H1 (cell line): ENCODE measurements at regions not wholly inside any gene's neighbourhood (a gene's known extent, or its start where the extent isn't known, plus 50 kb on each side); places are given as distances from the start of the nearest gene placed in this dataset.

Experiments used
- CTCF ChIA-PET: fragments of 300-600 bp; sonication (Branson Sonifier 250); formaldehyde crosslinking; loops from one replicate; lab custom pipeline; 2021; ENCODE audit not compliant: partially characterized antibody; lab: Charles Lee
- POLR2A ChIA-PET: fragments of 300-600 bp; sonication (Branson Sonifier 250); formaldehyde crosslinking; loops from one replicate; lab custom pipeline; 2021; ENCODE audit warnings: inconsistent platforms; ENCODE audit not compliant: partially characterized antibody; lab: Charles Lee
- DNase-seq, 2 experiments: peaks; one replicate each; pipeline versions ENCODE4 v3.0.0 to v3.0.0-alpha.2; 2010 to 2022; ENCODE audit warnings: low spot score in 2 of 2, low read depth in 1 of 2, mixed read lengths in 1 of 2
- FAIRE-seq: peaks from 2 replicates; lab custom pipeline; 2011; peaks lifted over from hg19 to GRCh38; lab: Jason Lieb, UNC
- H2AFZ ChIP-seq: 2 replicates; pipeline ENCODE4 v1.8.1; 2012; ENCODE audit warnings: low read length, inconsistent platforms
- H2AK5ac ChIP-seq: 2 replicates; pipeline ENCODE4 v1.6.1; 2013; ENCODE audit warnings: low read depth, low read length
- H2BK120ac ChIP-seq: replicated peaks from 2 replicates; pipeline ENCODE3; 2013; ENCODE audit warnings: low read depth, low read length, inconsistent platforms
- H2BK12ac ChIP-seq: 2 replicates; pipeline ENCODE4 v1.6.1; 2013; ENCODE audit warnings: low read depth, low read length
- H2BK15ac ChIP-seq: 2 replicates; pipeline ENCODE4 v1.6.1; 2013; ENCODE audit warnings: low read length
- H2BK20ac ChIP-seq: 2 replicates; pipeline ENCODE4 v1.6.1; 2013; ENCODE audit warnings: low read length
- H2BK5ac ChIP-seq: 2 replicates; pipeline ENCODE4 v1.6.1; 2013; ENCODE audit warnings: low read depth, low read length
- H3K14ac ChIP-seq: 2 replicates; pipeline ENCODE4 v1.6.1; 2013; ENCODE audit warnings: inconsistent platforms; ENCODE audit not compliant: insufficient read length
- H3K18ac ChIP-seq: 2 replicates; pipeline ENCODE4 v1.6.1; 2013; ENCODE audit warnings: low read length; ENCODE audit errors: extremely low read depth
- H3K23ac ChIP-seq: 2 replicates; pipeline ENCODE4 v1.6.1; 2013; ENCODE audit warnings: inconsistent platforms; ENCODE audit not compliant: insufficient read length
- H3K23me2 ChIP-seq: 2 replicates; pipeline ENCODE4 v1.6.1; 2013; ENCODE audit warnings: low read depth, low read length
- H3K27ac ChIP-seq: 2 replicates; pipeline ENCODE4 v1.6.1; 2011; ENCODE audit warnings: low read depth, low read length, inconsistent platforms
- H3K27me3 ChIP-seq, 4 experiments: replicated peaks in 1 of 4; 1 replicate in 1 of 4; 2 replicates in 3 of 4; pipeline versions ENCODE4 v1.6.1 to v1.8.1; 2011 to 2013; ENCODE audit warnings: low read length in 3 of 4, mild to moderate bottlenecking in 3 of 4, inconsistent platforms in 2 of 4, mixed read lengths in 2 of 4, moderate library complexity in 1 of 4; ENCODE audit not compliant: control insufficient read depth in 3 of 4, insufficient read depth in 3 of 4; ENCODE audit errors: extremely low read depth in 1 of 4
- H3K36me3 ChIP-seq, 4 experiments: 2 replicates each; pipeline versions ENCODE4 v1.6.1 to v1.8.1; 2011 to 2013; ENCODE audit warnings: mild to moderate bottlenecking in 4 of 4, low read length in 3 of 4, moderate library complexity in 2 of 4, control low read depth in 1 of 4, inconsistent platforms in 1 of 4; ENCODE audit not compliant: insufficient read depth in 4 of 4, control insufficient read depth in 2 of 4
- H3K4ac ChIP-seq: replicated peaks from 2 replicates; pipeline ENCODE3; 2013; ENCODE audit warnings: low read length, low read depth, mixed read lengths, inconsistent platforms; ENCODE audit not compliant: insufficient read length
- H3K4me1 ChIP-seq, 4 experiments: replicated peaks in 1 of 4; 1 replicate in 1 of 4; 2 replicates in 3 of 4; pipeline versions ENCODE4 v1.6.1 to v1.8.1; 2011 to 2013; ENCODE audit warnings: low read length in 3 of 4, inconsistent platforms in 2 of 4, mixed read lengths in 1 of 4; ENCODE audit not compliant: insufficient read depth in 4 of 4, control insufficient read depth in 3 of 4
- H3K4me2 ChIP-seq, 2 experiments: 2 replicates each; pipeline versions ENCODE4 v1.6.1 to v1.8.1; 2011 to 2013; ENCODE audit warnings: low read depth in 2 of 2, low read length in 2 of 2, control low read depth in 1 of 2, inconsistent platforms in 1 of 2, mild to moderate bottlenecking in 1 of 2; ENCODE audit not compliant: insufficient read depth in 1 of 2
- H3K4me3 ChIP-seq, 4 experiments: fragments of 200-600, 300-600 bp in 1 of 4; sonication (generic), shearing (Covaris generic), sonication (Bioruptor Twin) in 1 of 4; 2 replicates each; pipeline versions ENCODE4 v1.5.1 to v1.8.1; 2011 to 2016; ENCODE audit warnings: low read length in 4 of 4, low read depth in 3 of 4, control low read depth in 2 of 4, inconsistent platforms in 2 of 4, mild to moderate bottlenecking in 2 of 4, mixed read lengths in 1 of 4, moderate library complexity in 1 of 4; ENCODE audit not compliant: insufficient read depth in 2 of 4; ENCODE audit errors: extremely low read depth in 1 of 4
- H3K56ac ChIP-seq: replicated peaks from 2 replicates; pipeline ENCODE3; 2013; ENCODE audit warnings: low read depth, mild to moderate bottlenecking, mixed read lengths, low read length, inconsistent platforms; ENCODE audit not compliant: insufficient read length
- H3K79me1 ChIP-seq: 2 replicates; pipeline ENCODE4 v1.6.1; 2013; ENCODE audit warnings: low read depth, low read length, control low read depth
- H3K79me2 ChIP-seq, 2 experiments: 2 replicates each; pipeline versions ENCODE4 v1.6.1 to v1.8.1; 2012 to 2013; ENCODE audit warnings: low read length in 2 of 2, mild to moderate bottlenecking in 2 of 2, inconsistent platforms in 1 of 2; ENCODE audit not compliant: insufficient read depth in 2 of 2, control insufficient read depth in 1 of 2
- H3K9ac ChIP-seq, 4 experiments: replicated peaks in 1 of 4; 1 replicate in 1 of 4; 2 replicates in 3 of 4; pipeline versions ENCODE4 v1.6.1 to v1.8.1; 2011 to 2013; ENCODE audit warnings: low read depth in 3 of 4, low read length in 3 of 4, control low read depth in 2 of 4, mild to moderate bottlenecking in 2 of 4, moderate library complexity in 2 of 4, inconsistent platforms in 1 of 4; ENCODE audit errors: extremely low read depth in 1 of 4
- H3K9me3 ChIP-seq, 2 experiments: 2 replicates each; pipeline versions ENCODE4 v1.6.1 to v1.8.1; 2012 to 2013; ENCODE audit warnings: mild to moderate bottlenecking in 2 of 2, moderate library complexity in 2 of 2, control low read depth in 1 of 2, inconsistent platforms in 1 of 2, low read depth in 1 of 2, low read length in 1 of 2, mixed read lengths in 1 of 2; ENCODE audit not compliant: insufficient read depth in 2 of 2
- H4K20me1 ChIP-seq, 2 experiments: replicated peaks in 1 of 2; 2 replicates each; pipeline versions ENCODE3 to v1.8.1; 2011 to 2013; ENCODE audit warnings: inconsistent platforms in 2 of 2, low read length in 2 of 2, mild to moderate bottlenecking in 1 of 2; ENCODE audit not compliant: insufficient read depth in 2 of 2, control insufficient read depth in 1 of 2
- H4K5ac ChIP-seq: 2 replicates; pipeline ENCODE4 v1.6.1; 2013; ENCODE audit warnings: low read length, low read depth, mixed read lengths, inconsistent platforms; ENCODE audit not compliant: insufficient read length
- H4K8ac ChIP-seq: 2 replicates; pipeline ENCODE4 v1.8.0; 2013; ENCODE audit warnings: mild to moderate bottlenecking, moderate library complexity, low read length, inconsistent platforms; ENCODE audit not compliant: insufficient read depth; ENCODE audit errors: extremely low read depth
- H4K91ac ChIP-seq: replicated peaks from 2 replicates; pipeline ENCODE3; 2013; ENCODE audit warnings: low read length, mixed read lengths, inconsistent platforms; ENCODE audit not compliant: insufficient read length
- CEBPB ChIP-seq: IDR thresholded peaks from 2 replicates; pipeline ENCODE4 v1.6.1; 2012; ENCODE audit warnings: low read depth, low read length
- EP300 ChIP-seq, 2 experiments: IDR thresholded peaks; 1 replicate in 1 of 2; 2 replicates in 1 of 2; pipeline ENCODE4 v1.6.1; 2011 to 2012; ENCODE audit warnings: low read depth in 2 of 2, low read length in 2 of 2, mild to moderate bottlenecking in 2 of 2, borderline replicate concordance in 1 of 2, inconsistent platforms in 1 of 2, moderate library complexity in 1 of 2
- KDM5A ChIP-seq: fragments of 200-600 bp; IDR thresholded peaks from 2 replicates; pipeline ENCODE4 v1.7.1; 2012; ENCODE audit warnings: mild to moderate bottlenecking, low read length, inconsistent platforms, mixed read lengths
- PHF8 ChIP-seq: fragments of 200-600 bp; sonication (generic); conservative IDR thresholded peaks from 2 replicates; pipeline ENCODE4 v1.7.1; 2012; ENCODE audit warnings: low read depth, mild to moderate bottlenecking, inconsistent platforms, low read length, moderate library complexity
- SRF ChIP-seq: IDR thresholded peaks from 2 replicates; pipeline ENCODE4 v1.6.1; 2011; ENCODE audit warnings: mild to moderate bottlenecking, low read depth, low read length, moderate library complexity

DNA sequence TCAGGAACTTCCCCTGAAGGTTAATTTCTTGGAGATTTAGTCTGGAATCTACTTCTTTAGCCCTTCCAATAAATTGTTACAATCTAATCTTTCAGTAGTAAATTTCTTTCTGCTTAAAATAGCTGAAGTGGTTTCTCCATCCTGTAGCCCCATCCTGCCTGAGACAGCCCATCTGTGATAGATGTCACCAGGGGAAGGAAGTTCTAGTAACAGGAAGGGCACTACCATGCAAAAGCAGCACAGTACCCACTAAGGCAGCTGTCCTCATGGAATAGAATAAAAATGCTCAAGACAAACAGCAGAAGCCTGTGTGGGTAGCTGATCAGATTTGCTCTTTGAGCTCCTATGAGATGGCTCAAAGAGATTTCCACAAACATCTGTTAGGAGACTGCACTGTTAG is 1036.5 kb downstream of the SLITRK5 start:
- no peak overlapping the region for H2BK15ac ChIP-seq
- peak overlapping the region in 1 of 4 experiments; percentile 9; a peak in 1 of 7 replicates for H3K9ac ChIP-seq
- H3K4ac ChIP-seq, result no peak overlapping the region
- H3K23ac ChIP-seq, result no peak overlapping the region
- H3K18ac ChIP-seq, result no peak overlapping the region
- H2AFZ ChIP-seq, result no peak overlapping the region
- no peak overlapping the region for H4K5ac ChIP-seq
- H3K36me3 ChIP-seq, result no peaks in the 10 kb centered on the region
- H3K4me3 ChIP-seq, result no peak overlapping the region
- no peaks in the 10 kb centered on the region for H4K20me1 ChIP-seq
- H2BK120ac ChIP-seq, result no peak overlapping the region
- H2BK20ac ChIP-seq, result no peak overlapping the region
- CTCF ChIA-PET, result interaction anchor here (1.0 kb wide), 1 partner anchor 15 kb away, joined by 3 read pairs; no protein-coding TSS in a partner anchor
- no peaks in the 10 kb centered on the region for H3K79me2 ChIP-seq
- no peak overlapping the region for H3K14ac ChIP-seq
- no peaks in the 10 kb centered on the region for H3K9me3 ChIP-seq
- H3K79me1 ChIP-seq, result no peaks in the 10 kb centered on the region
- H3K56ac ChIP-seq, result no peak overlapping the region
- no peaks in the 10 kb centered on the region; the same call in 1 of the 2 replicates for H3K23me2 ChIP-seq
- no peak overlapping the region for H2BK5ac ChIP-seq
- DNase-seq (no peak), FAIRE-seq (no peak)
- POLR2A ChIA-PET, result no interaction called here
- no peaks in the 10 kb centered on the region for H3K27me3 ChIP-seq
- H3K27ac ChIP-seq, result no peak overlapping the region
- H2BK12ac ChIP-seq, result no peak overlapping the region
- H4K91ac ChIP-seq, result no peak overlapping the region
- H2AK5ac ChIP-seq, result no peak overlapping the region
- no peak for TF ChIP-seq EP300 (IDR thresholded peaks at IDR 0.05; ENCODE audit: borderline replicate concordance in 1 of 2, low read depth in 2 of 2, low read length in 2 of 2)
- no peak for TF ChIP-seq SRF
- no peak for TF ChIP-seq PHF8
- TF ChIP-seq CEBPB, result no peak
- no peak for TF ChIP-seq KDM5A
- H4K8ac ChIP-seq, result no peak overlapping the region
- H3K4me1 ChIP-seq, result no peaks in the 10 kb centered on the region
- H3K4me2 ChIP-seq, result no peak overlapping the region
